HEK293 (cell line): ENCODE measurements at regions not wholly inside any gene's neighbourhood (a gene's known extent, or its start where the extent isn't known, plus 50 kb on each side); places are given as distances from the start of the nearest gene placed in this dataset.
A peak's percentile ranks its signal among the peaks of the same experiment; 100 is the strongest.

Experiments
- CTCF ChIA-PET: fragments of 350-600 bp; formaldehyde crosslinking; extraction: SDS; loops from one replicate; lab custom pipeline; 2021; ENCODE audit warnings: antibody characterized with exemption; lab: Yijun Ruan, JAX
- POLR2A ChIA-PET: fragments of 300-600 bp; formaldehyde crosslinking; extraction: SDS; loops from one replicate; lab custom pipeline; 2020; ENCODE audit warnings: antibody characterized with exemption, inconsistent platforms; lab: Yijun Ruan, JAX
- H3K27ac ChIP-seq: fragments of 200-500 bp; sonication (Bioruptor generic); 2 replicates; pipeline ENCODE4 v1.5.1; 2014; ENCODE audit warnings: low read depth, low read length, control low read depth, inconsistent platforms; ENCODE audit errors: extremely low read depth
- H3K36me3 ChIP-seq, 2 experiments: fragments of 200-500 bp in 1 of 2; sonication (Bioruptor generic) in 1 of 2; 1 replicate in 1 of 2; 2 replicates in 1 of 2; pipeline ENCODE4 v1.5.1; 2014 to 2017; ENCODE audit warnings: inconsistent platforms in 2 of 2, low read length in 2 of 2; ENCODE audit not compliant: control insufficient read depth in 2 of 2, insufficient read depth in 1 of 2
- H3K4me1 ChIP-seq: fragments of 200-500 bp; sonication (Bioruptor generic); 2 replicates; pipeline ENCODE4 v1.5.1; 2014; ENCODE audit warnings: mild to moderate bottlenecking, low read length, inconsistent platforms; ENCODE audit not compliant: control insufficient read depth, insufficient read depth
- H3K4me3 ChIP-seq: 2 replicates; pipeline ENCODE4 v1.5.1; 2011; ENCODE audit warnings: low read depth, mild to moderate bottlenecking, control low read depth, low read length, moderate library complexity
- H3K9me3 ChIP-seq: fragments of 200-500 bp; sonication (Bioruptor generic); 2 replicates; pipeline ENCODE4 v1.5.1; 2014; ENCODE audit warnings: low read depth, low read length, inconsistent platforms; ENCODE audit not compliant: control insufficient read depth, insufficient read depth
- KLF8 ChIP-seq: fragments of 450-650 bp; formaldehyde crosslinking; IDR thresholded peaks from 2 replicates; pipeline ENCODE4 v1.5.1; 2016; ENCODE audit warnings: missing biosample characterization, missing genetic modification characterization
- MEIS1 ChIP-seq: sonication (generic); formaldehyde crosslinking; IDR thresholded peaks from 2 replicates; pipeline ENCODE4 v1.8.1; 2022; ENCODE audit warnings: missing genetic modification reagents, mild to moderate bottlenecking, borderline replicate concordance
- PRDM1 ChIP-seq: fragments of 450-650 bp; formaldehyde crosslinking; IDR thresholded peaks from 2 replicates; pipeline ENCODE4; 2016; ENCODE audit warnings: missing biosample characterization, missing genetic modification characterization
- PRDM6 ChIP-seq: fragments of 450-650 bp; formaldehyde crosslinking; IDR thresholded peaks from 2 replicates; pipeline ENCODE4 v1.5.1; 2017; ENCODE audit warnings: missing biosample characterization, missing genetic modification characterization
- SALL2 ChIP-seq: fragments of 450-650 bp; formaldehyde crosslinking; IDR thresholded peaks from 2 replicates; pipeline ENCODE4 v1.5.0; 2017; ENCODE audit warnings: missing biosample characterization, mild to moderate bottlenecking, missing genetic modification characterization, borderline replicate concordance
- ZBTB20 ChIP-seq: fragments of 450-650 bp; formaldehyde crosslinking; IDR thresholded peaks from 2 replicates; pipeline ENCODE4 v1.5.1; 2016; ENCODE audit warnings: missing biosample characterization, missing genetic modification characterization
- ZFHX2 ChIP-seq: fragments of 450-650 bp; formaldehyde crosslinking; conservative IDR thresholded peaks from 2 replicates; pipeline ENCODE4 v1.5.1; 2016; ENCODE audit warnings: missing biosample characterization, missing genetic modification characterization
- ZFP3 ChIP-seq: fragments of 450-650 bp; formaldehyde crosslinking; IDR thresholded peaks from 2 replicates; pipeline ENCODE4 v1.5.1; 2016; ENCODE audit warnings: low read depth, missing biosample characterization, missing genetic modification characterization
- ZFP41 ChIP-seq: fragments of 450-650 bp; formaldehyde crosslinking; IDR thresholded peaks from 2 replicates; pipeline ENCODE4 v1.5.1; 2016; ENCODE audit warnings: missing biosample characterization, missing genetic modification characterization, borderline replicate concordance
- ZNF146 ChIP-seq: fragments of 450-650 bp; formaldehyde crosslinking; IDR thresholded peaks from 2 replicates; pipeline ENCODE4 v1.5.1; 2016; ENCODE audit warnings: missing biosample characterization, missing genetic modification characterization
- ZNF157 ChIP-seq: fragments of 450-650 bp; formaldehyde crosslinking; IDR thresholded peaks from 2 replicates; pipeline ENCODE4 v1.5.1; 2016; ENCODE audit warnings: missing biosample characterization, missing genetic modification characterization
- ZNF274 ChIP-seq, 2 experiments: fragments of 200-500 bp in 1 of 2; fragments of 450-650 bp in 1 of 2; sonication (Bioruptor generic) in 1 of 2; formaldehyde crosslinking in 1 of 2; IDR thresholded peaks; 2 replicates each; pipeline versions ENCODE4 v1.5.1 to v1.6.1; 2014 to 2016; ENCODE audit warnings: borderline replicate concordance in 1 of 2, inconsistent platforms in 1 of 2, low read length in 1 of 2, missing biosample characterization in 1 of 2, missing genetic modification characterization in 1 of 2
- ZNF292 ChIP-seq: fragments of 450-650 bp; formaldehyde crosslinking; IDR thresholded peaks from 2 replicates; pipeline ENCODE4 v1.5.1; 2016; ENCODE audit warnings: low read depth, missing biosample characterization, missing genetic modification characterization, borderline replicate concordance
- ZNF433 ChIP-seq: fragments of 450-650 bp; formaldehyde crosslinking; IDR thresholded peaks from 2 replicates; pipeline ENCODE4 v1.5.1; 2016; ENCODE audit warnings: missing biosample characterization, missing genetic modification characterization, low read depth
- ZNF510 ChIP-seq: fragments of 450-650 bp; formaldehyde crosslinking; IDR thresholded peaks from 2 replicates; pipeline ENCODE4 v1.5.1; 2018; ENCODE audit warnings: mild to moderate bottlenecking, missing genetic modification characterization, missing biosample characterization; ENCODE audit not compliant: insufficient replicate concordance
- ZNF518A ChIP-seq: fragments of 450-650 bp; formaldehyde crosslinking; conservative IDR thresholded peaks from 2 replicates; pipeline ENCODE4 v1.5.1; 2016; ENCODE audit warnings: low read depth, missing biosample characterization, missing genetic modification characterization
- ZNF529 ChIP-seq: fragments of 450-650 bp; formaldehyde crosslinking; IDR thresholded peaks from 2 replicates; pipeline ENCODE4 v1.5.1; 2017; ENCODE audit warnings: missing genetic modification characterization, missing biosample characterization; ENCODE audit not compliant: insufficient replicate concordance
- ZNF580 ChIP-seq: fragments of 450-650 bp; formaldehyde crosslinking; IDR thresholded peaks from 2 replicates; pipeline ENCODE4 v1.5.1; 2016; ENCODE audit warnings: missing biosample characterization, missing genetic modification characterization
- ZNF585B ChIP-seq: fragments of 450-650 bp; formaldehyde crosslinking; IDR thresholded peaks from 2 replicates; pipeline ENCODE4 v1.5.1; 2016; ENCODE audit warnings: missing biosample characterization, missing genetic modification characterization
- ZNF623 ChIP-seq: fragments of 450-650 bp; formaldehyde crosslinking; IDR thresholded peaks from 2 replicates; pipeline ENCODE4 v1.5.1; 2016; ENCODE audit warnings: missing biosample characterization, missing genetic modification characterization
- ZNF654 ChIP-seq: fragments of 450-650 bp; formaldehyde crosslinking; IDR thresholded peaks from 2 replicates; pipeline ENCODE4 v1.5.1; 2016; ENCODE audit warnings: low read depth, missing biosample characterization, missing genetic modification characterization
- ZNF660 ChIP-seq: fragments of 450-650 bp; IDR thresholded peaks from 2 replicates; pipeline ENCODE4 v1.5.1; 2018; ENCODE audit warnings: missing biosample characterization, mild to moderate bottlenecking, missing genetic modification characterization
- ZNF664 ChIP-seq: fragments of 450-650 bp; formaldehyde crosslinking; IDR thresholded peaks from 2 replicates; pipeline ENCODE4 v1.5.1; 2016; ENCODE audit warnings: missing biosample characterization, missing genetic modification characterization
- ZNF843 ChIP-seq: fragments of 450-650 bp; formaldehyde crosslinking; IDR thresholded peaks from 2 replicates; pipeline ENCODE4 v1.5.1; 2016; ENCODE audit warnings: missing biosample characterization, missing genetic modification characterization
- ZSCAN5A ChIP-seq: fragments of 450-650 bp; formaldehyde crosslinking; IDR thresholded peaks from 2 replicates; pipeline ENCODE4 v1.5.1; 2016; ENCODE audit warnings: missing biosample characterization, missing genetic modification characterization

GRCh38 chr1:106798991-106799390 lies 257.5 kb upstream of the PRMT6 start:
- Histone ChIP-seq H3K4me1 (no peaks in the 10 kb centered on the region), H3K27ac (no peak overlapping the region), H3K9me3 (no peaks in the 10 kb centered on the region)
- 0 out of 2 replicates have a peak, but pooled peaks have one; percentile 35 for TF ChIP-seq ZNF660 (tag by site-specific recombination)
- no peak for TF ChIP-seq ZNF146 (tag by site-specific recombination)
- TF ChIP-seq, all 188 proteins: peak for 1
- no peaks in the 10 kb centered on the region for H3K36me3 ChIP-seq
- POLR2A ChIA-PET, result no interaction called here
- no peak overlapping the region for H3K4me3 ChIP-seq
- CTCF ChIA-PET, result no interaction called here

GRCh38 chr1:106802181-106802580 lies 254.3 kb upstream of the PRMT6 start:
- no peaks in the 10 kb centered on the region for H3K9me3 ChIP-seq
- H3K4me1 ChIP-seq, result no peaks in the 10 kb centered on the region
- ChIA-PET CTCF (no interaction called here), POLR2A (no interaction called here)
- no peak overlapping the region for H3K4me3 ChIP-seq
- no peak overlapping the region for H3K27ac ChIP-seq
- TF ChIP-seq ZFHX2 (tag by site-specific recombination) (no peak), ZNF157 (tag by site-specific recombination) (no peak), ZNF274 (IDR thresholded peaks at IDR 0.05; ENCODE audit: low read length) (no peak), ZNF274 (tag by site-specific recombination; IDR thresholded peaks at IDR 0.05; ENCODE audit: borderline replicate concordance) (no peak), MEIS1 (CRISPR knock-in tag) (no peak), ZNF585B (tag by site-specific recombination) (no peak), ZFP3 (tag by site-specific recombination) (no peak), PRDM6 (tag by site-specific recombination) (no peak), KLF8 (tag by site-specific recombination) (no peak), ZNF433 (tag by site-specific recombination) (no peak), ZNF654 (tag by site-specific recombination) (no peak), ZNF660 (tag by site-specific recombination) (no peak), ZBTB20 (tag by site-specific recombination) (no peak), ZNF843 (tag by site-specific recombination) (no peak), ZNF529 (tag by site-specific recombination) (no peak), ZSCAN5A (no peak)
- H3K36me3 ChIP-seq, result no peaks in the 10 kb centered on the region

- POLR2A ChIA-PET, result no interaction called here
- H3K36me3 ChIP-seq, result no peaks in the 10 kb centered on the region
- CTCF ChIA-PET, result no interaction called here
- H3K4me3 ChIP-seq, result no peak overlapping the region
- no peaks in the 10 kb centered on the region for H3K4me1 ChIP-seq
- H3K27ac ChIP-seq, result no peak overlapping the region
- H3K9me3 ChIP-seq, result no peaks in the 10 kb centered on the region
- TF ChIP-seq ZNF580, result no peak
- TF ChIP-seq PRDM1 (tag by site-specific recombination), result no peak
- no peak for TF ChIP-seq ZNF292
- no peak for TF ChIP-seq ZNF623 (tag by site-specific recombination)
- TF ChIP-seq SALL2 (tag by site-specific recombination), result no peak
- TF ChIP-seq ZFP41 (tag by site-specific recombination), result no peak
- TF ChIP-seq ZNF664 (tag by site-specific recombination), result no peak
- TF ChIP-seq ZNF510 (tag by site-specific recombination), result no peak
- TF ChIP-seq ZNF518A (tag by site-specific recombination), result no peak
Measured at GRCh38 chr1:106814418-106814817, 242.1 kb upstream of the PRMT6 start.
